GM19351 (cell line): ENCODE measurements at regions not wholly inside any gene's neighbourhood (a gene's known extent, or its start where the extent isn't known, plus 50 kb on each side); places are given as distances from the start of the nearest gene placed in this dataset.

Experiments
- ATAC-seq: cut with Tn5 transposase; IDR thresholded peaks from one replicate; pipeline ENCODE4 v1.9.1; 2021; ENCODE audit warnings: mild to moderate bottlenecking, moderate library complexity; ENCODE audit not compliant: unreplicated experiment

- no peak for ATAC-seq
Measured at GRCh38 chr14:49401373-49401772, 184.8 kb downstream of the RPS29 start.

- ATAC-seq = no peak
Measured at GRCh38 chr14:49396801-49397200, 189.4 kb downstream of the RPS29 start.

DNA sequence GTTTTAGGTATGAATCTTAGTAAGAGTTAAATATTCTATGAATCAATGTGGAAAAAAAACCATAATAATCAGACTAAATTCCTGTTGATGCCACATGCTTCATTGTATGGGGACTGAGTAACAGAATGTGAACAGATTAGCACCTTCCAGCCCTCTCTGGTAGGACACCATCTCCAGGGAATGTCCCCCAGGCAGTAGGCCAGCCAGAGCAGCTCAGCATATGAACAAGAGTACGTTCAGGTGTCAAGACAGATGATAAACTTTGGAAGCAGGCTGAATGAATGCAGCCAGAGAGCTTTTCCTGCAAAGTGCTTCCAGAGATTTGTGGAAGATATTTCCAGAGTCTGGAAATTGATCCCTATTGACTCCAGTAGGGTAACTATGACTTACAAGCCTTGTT is 204.4 kb downstream of the RPS29 start:
- ATAC-seq = no peak

GRCh38 chr14:49367696-49368095 is 218.5 kb downstream of the RPS29 start:
- ATAC-seq = peak; percentile 80

- ATAC-seq = no peak
Measured at GRCh38 chr14:49366416-49366815, 219.8 kb downstream of the RPS29 start.

DNA sequence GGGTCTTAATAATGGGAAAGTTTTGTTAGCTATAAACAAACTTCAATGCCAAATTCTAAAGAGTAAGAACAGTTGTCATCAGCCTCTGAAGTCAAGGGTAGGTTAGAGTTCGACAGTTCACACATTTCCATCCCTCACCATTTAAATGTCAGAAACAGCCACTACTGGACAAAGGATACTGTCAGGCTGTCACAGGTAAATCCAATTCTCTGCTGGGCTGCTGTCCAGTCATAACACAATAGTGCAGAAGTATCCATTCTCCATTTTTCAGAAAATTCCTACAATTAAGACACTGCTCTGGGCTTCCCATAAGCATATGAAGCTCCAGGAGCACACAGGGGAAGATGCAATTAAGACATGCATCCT is 221.4 kb downstream of the RPS29 start:
- no peak for ATAC-seq

GRCh38 chr14:49363821-49364751 is 222.1 kb downstream of the RPS29 start:
- no peak for ATAC-seq

DNA sequence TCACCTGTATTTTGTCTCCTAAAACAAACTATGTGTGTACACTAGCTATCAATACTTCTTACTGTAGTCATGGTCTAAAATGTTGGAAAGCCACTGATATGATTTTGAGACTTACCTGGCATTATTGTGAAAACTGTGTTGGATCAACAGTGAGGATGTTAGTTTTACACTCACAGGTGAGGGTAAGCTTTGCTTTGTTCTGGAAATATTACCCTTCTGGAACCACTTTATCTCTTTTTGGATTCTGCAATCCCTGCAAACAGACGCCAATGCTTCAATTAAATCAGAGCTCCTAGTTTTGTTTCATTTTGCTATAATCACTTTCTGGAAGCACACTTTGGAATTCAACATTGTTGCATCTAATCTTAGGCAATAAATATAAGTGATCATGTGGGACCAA is 223.3 kb downstream of the RPS29 start:
- no peak for ATAC-seq

- ATAC-seq = no peak
Measured at GRCh38 chr14:49339130-49339529, 247.1 kb downstream of the RPS29 start.

DNA sequence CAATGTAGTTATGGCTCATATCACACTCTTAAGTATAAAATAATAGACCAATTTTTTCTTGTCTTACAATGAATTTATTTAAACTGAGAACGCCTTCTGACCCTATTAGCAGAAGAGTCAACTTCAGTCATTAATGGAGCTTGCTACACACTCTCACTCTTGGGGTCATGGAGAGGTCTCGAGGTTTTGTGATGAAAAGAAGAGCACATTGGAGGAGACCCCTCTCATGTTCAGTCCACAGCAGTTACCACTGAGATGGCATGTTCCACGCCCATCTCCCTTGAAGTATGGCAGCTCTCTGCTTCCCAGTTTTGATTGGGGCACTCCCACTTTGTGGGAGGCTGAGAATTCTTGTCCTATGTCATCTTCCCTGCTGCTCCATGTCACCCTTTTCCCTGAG is 266.4 kb downstream of the RPS29 start:
- ATAC-seq = no peak

DNA sequence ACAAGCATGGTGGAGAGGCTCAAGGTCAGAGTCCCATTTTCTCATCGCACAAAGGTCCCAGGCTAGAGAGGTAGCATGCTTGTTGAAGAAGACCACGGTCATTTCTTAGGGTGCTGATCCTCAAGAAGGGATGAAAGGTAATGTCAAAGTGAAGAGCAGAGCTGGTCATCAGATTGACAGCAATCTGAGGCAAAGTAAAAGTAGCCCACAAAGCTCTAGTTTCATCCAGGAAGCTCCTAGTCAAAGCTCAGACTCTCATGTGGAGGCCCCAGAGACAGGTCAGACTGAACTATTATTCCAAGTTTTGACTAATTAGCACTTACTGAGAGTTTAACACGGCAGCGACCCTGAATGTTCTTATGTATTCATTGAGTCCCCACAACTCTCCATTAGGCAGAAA is 270.6 kb downstream of the RPS29 start:
- no peak for ATAC-seq

DNA sequence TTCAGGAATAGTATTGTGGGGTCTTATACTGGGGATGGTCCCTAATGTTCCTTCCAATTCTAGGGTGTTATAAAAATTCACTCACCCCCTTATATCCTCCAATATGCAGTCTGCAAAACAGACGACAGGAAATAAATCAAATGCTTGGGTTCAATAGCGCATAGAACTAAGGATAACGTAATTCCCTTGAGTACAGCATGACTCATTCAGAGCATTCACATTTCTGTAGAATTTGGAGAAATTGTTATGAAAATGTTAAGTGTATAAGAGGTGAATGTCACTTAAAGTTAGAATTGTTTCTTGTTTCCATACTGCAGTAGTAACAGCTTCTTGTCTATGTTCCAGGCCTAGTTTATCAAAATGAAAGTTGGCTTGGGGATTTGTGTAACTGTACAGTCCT is 271.4 kb downstream of the RPS29 start:
- ATAC-seq = no peak

DNA sequence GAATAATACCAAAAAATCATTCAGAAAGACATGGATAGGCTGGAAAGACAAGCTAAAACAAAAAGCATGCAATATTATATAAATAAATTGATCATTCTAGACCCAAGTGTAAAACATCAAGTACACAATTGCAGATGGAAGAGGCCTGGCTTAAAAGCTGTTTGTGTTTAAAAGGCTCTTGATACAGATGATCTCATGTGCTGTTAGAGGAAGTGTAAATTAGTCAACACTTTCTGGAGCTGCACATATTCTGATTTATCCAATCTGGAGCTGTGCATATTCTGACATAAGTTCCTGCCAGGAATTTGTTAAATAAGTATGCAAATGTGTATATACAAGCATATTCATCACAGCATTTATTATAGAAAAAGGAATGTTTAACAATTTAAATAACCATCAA is 273.1 kb downstream of the RPS29 start:
- ATAC-seq = no peak

DNA sequence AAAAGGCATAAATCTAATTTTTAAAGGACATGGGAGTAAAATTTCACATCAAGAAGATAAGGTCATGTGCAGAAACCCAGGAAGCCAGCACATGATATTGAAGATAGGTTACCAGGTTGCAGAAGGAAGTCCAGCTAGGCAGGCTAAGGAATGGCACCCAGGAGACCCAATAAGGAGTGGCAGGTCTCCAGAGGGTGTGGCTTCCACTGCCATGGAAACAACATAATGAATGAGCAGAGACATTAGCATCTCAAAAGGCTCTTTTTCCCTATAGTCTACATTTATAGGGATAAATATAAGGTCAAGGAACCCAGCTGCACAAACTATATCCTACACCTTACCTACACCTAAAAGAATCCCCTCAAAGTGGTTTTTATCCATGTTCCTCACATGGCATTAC is 275.9 kb downstream of the RPS29 start:
- no peak for ATAC-seq

- peak; percentile 91 for ATAC-seq
Measured at GRCh38 chr14:49306152-49306751, 279.9 kb downstream of the RPS29 start.

DNA sequence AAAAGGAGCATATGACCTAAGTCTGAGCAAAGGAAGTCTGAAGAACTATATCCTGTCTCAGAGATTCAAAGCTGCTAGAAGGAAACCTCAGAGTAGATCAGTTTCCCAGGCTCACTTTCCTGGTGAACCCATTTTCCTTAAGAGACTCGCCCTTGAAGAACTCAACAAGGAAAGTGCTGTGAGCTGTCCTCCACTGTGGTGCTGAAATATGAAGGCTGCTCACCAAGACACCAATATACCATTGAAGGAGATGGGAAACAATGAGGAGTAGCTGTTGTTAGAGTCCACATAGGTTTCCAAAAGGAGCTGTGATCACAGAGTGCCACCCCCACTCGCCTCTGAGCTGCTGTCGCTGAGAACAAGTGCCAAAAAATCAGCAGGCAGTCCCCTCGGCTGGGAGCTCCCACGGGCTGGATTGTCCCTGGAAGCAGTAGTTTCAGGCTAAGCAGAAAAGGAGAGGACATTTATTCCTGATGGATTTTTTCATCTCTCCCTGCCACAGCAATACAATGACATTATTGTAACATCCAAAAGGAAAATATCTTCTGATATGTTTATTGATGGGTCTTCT is 282.1 kb downstream of the RPS29 start:
- ATAC-seq = no peak

- no peak for ATAC-seq
Measured at GRCh38 chr14:49297102-49297501, 289.1 kb downstream of the RPS29 start.

- no peak for ATAC-seq
Measured at GRCh38 chr14:49294621-49295148, 291.5 kb downstream of the RPS29 start.

GRCh38 chr14:49287004-49287403 is 299.2 kb downstream of the RPS29 start:
- ATAC-seq = no peak

- ATAC-seq = no peak
Measured at GRCh38 chr14:49286257-49286983, 299.8 kb downstream of the RPS29 start.

DNA sequence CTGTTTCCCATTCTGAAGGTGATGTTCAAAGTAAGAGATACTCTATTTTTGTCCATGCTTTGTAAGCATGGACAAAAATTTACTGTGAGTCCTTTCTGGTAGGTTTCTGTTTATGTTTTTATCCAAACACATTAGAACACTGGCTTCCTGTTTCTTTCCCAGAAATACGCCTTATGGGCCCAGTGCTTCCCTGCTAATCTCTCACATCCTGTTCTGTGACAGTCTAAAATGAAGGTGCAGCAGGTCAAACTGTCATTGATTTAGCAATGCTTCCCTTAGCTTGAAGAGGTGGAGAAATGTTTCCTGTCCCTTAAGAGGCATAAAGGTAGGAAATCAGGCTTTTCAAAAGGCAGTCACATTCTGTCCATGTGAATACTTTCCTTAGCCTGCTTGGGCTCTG is 305.6 kb downstream of the RPS29 start:
- no peak for ATAC-seq
